ENCODE measurements at regions not wholly inside any gene's neighbourhood (a gene's known extent, or its start where the extent isn't known, plus 50 kb on each side); places are given as distances from the start of the nearest gene placed in this dataset.
A peak's percentile ranks its signal among the peaks of the same experiment; 100 is the strongest.

DNA sequence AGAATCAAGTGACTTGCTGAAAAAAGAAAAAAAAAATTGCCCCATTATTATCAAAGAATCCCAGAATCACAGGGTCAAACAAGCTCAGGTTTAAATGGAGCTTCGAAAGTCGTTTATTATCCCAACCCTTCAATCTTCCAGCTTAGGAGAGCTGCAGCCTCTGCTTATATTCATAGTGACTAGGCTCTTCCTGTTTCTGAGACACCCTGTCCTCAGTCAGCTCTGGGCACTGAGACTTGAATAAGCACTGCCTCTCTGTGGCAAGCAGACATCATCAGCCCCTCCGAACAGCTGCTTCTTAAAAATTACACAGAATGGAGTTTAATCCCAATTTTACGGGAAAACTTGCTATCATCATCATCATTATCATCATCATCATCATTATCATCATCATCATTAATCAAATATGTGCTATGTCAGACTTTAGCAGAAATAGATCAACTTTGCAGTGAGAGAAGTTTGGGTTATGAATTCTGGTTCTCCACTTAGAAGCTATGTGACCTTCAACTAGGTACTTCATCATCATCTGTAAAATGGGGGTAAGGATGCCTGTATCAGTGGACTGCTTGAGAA lies 614.0 kb upstream of the SYNCRIP start:
- intact Hi-C loops (cut with micrococcal nuclease; ENCODE audit: unreplicated experiment) = no loop called here
- H3K9me3 ChIP-seq (ENCODE audit: low read length) = no peaks in the 10 kb centered on the region
- no peaks in the 10 kb centered on the region for H4K20me1 ChIP-seq (ENCODE audit: insufficient read depth, low read length)
- BruUV-seq (replicated peaks) = no TSS peak
- H3K27ac ChIP-seq (ENCODE audit: extremely low read length, insufficient read depth, low read length) = no peak overlapping the region
- no peaks in the 10 kb centered on the region; a peak in 1 of 5 replicates for H3K27me3 ChIP-seq (ENCODE audit: control insufficient read depth in 1 of 2, insufficient read depth in 2 of 2, low read length in 2 of 2)
- H3K4me1 ChIP-seq (ENCODE audit: insufficient read depth, low read length) = peaks cover 19% of the 10 kb centered on the region
- DNase-seq (ENCODE audit: low spot score) (no peak), FAIRE-seq (no peak), ATAC-seq (peak; percentile 60)
- ChIA-PET POLR2A (no interaction called here), CTCF (ENCODE audit: low intra/inter-chr PET ratio, low total read pairs) (no interaction called here)
- TF ChIP-seq ZNF337 (CRISPR knock-in tag; IDR thresholded peaks at IDR 0.05; ENCODE audit: borderline replicate concordance, low read depth) (no peak), CREB1 (IDR thresholded peaks at IDR 0.05) (peak; percentile 74), CREB1 (CRISPR knock-in tag; IDR thresholded peaks at IDR 0.05) (no peak)
- H3K4me2 ChIP-seq (ENCODE audit: low read depth, low read length) = no peak overlapping the region
- H3K9ac ChIP-seq (ENCODE audit: insufficient read depth, low read depth, low read length) = no peak overlapping the region
- WGBS (ENCODE audit: low lambda C conversion rate) = 54% methylated on average over 4 of the region's 4 CpGs
- in situ Hi-C loops (cut with HindIII; ENCODE audit: extremely low pct_ligation_motif_present, low pct_unique_long_range_greater_than_20kb) = no loop called here
- no peak overlapping the region for H3K4me3 ChIP-seq (replicated peaks in 1 of 3; ENCODE audit: insufficient read depth in 1 of 3, low read depth in 2 of 3, low read length in 3 of 3)
- H3K36me3 ChIP-seq (replicated peaks in 1 of 2; ENCODE audit: control insufficient read depth in 1 of 2, insufficient read depth in 2 of 2, low read length in 2 of 2) = no peaks in the 10 kb centered on the region
- H2AFZ ChIP-seq (ENCODE audit: low read length) = no peak overlapping the region
- H3K79me2 ChIP-seq (ENCODE audit: insufficient read depth, low read length) = no peaks in the 10 kb centered on the region

- in situ Hi-C loops (cut with HindIII; ENCODE audit: extremely low pct_ligation_motif_present, low pct_unique_long_range_greater_than_20kb) (no loop called here), intact Hi-C loops (cut with micrococcal nuclease; ENCODE audit: unreplicated experiment) (no loop called here)
- Histone ChIP-seq H3K27ac (ENCODE audit: extremely low read length, insufficient read depth, low read length) (no peak overlapping the region), H2AFZ (ENCODE audit: low read length) (no peak overlapping the region), H3K9ac (ENCODE audit: insufficient read depth, low read depth, low read length) (no peak overlapping the region), H4K20me1 (ENCODE audit: insufficient read depth, low read length) (no peaks in the 10 kb centered on the region), H3K4me1 (ENCODE audit: insufficient read depth, low read length) (peaks cover 19% of the 10 kb centered on the region), H3K27me3 (ENCODE audit: control insufficient read depth in 1 of 2, insufficient read depth in 2 of 2, low read length in 2 of 2) (no peaks in the 10 kb centered on the region), H3K79me2 (ENCODE audit: insufficient read depth, low read length) (no peaks in the 10 kb centered on the region), H3K4me3 (replicated peaks in 1 of 3; ENCODE audit: insufficient read depth in 1 of 3, low read depth in 2 of 3, low read length in 3 of 3) (no peak overlapping the region), H3K4me2 (ENCODE audit: low read depth, low read length) (peak overlapping the region; percentile 28; the same call in 1 of the 2 replicates), H3K36me3 (replicated peaks in 1 of 2; ENCODE audit: control insufficient read depth in 1 of 2, insufficient read depth in 2 of 2, low read length in 2 of 2) (no peaks in the 10 kb centered on the region), H3K9me3 (ENCODE audit: low read length) (no peaks in the 10 kb centered on the region)
- FAIRE-seq (no peak), ATAC-seq (peak; percentile 90), DNase-seq (ENCODE audit: low spot score) (peak; percentile 67)
- ChIA-PET POLR2A (no interaction called here), CTCF (ENCODE audit: low intra/inter-chr PET ratio, low total read pairs) (no interaction called here)
- 0% methylated on average over 1 of the region's 1 CpG for WGBS (ENCODE audit: low lambda C conversion rate)
- no TSS peak for BruUV-seq (replicated peaks)
- TF ChIP-seq KMT2B (CRISPR knock-in tag; IDR thresholded peaks at IDR 0.05) (no peak), ZNF205 (CRISPR knock-in tag; IDR thresholded peaks at IDR 0.05) (no peak), BCLAF1 (IDR thresholded peaks at IDR 0.05) (no peak), TGIF2 (CRISPR knock-in tag; IDR thresholded peaks at IDR 0.05) (no peak), ZSCAN29 (CRISPR knock-in tag; conservative IDR thresholded peaks at IDR 0.05) (no peak), ZNF318 (CRISPR knock-in tag; IDR thresholded peaks at IDR 0.05) (no peak)
Measured at GRCh38 chr6:86255973-86256372, 613.3 kb upstream of the SYNCRIP start.
